OCI-LY1 (cell line): ENCODE measurements at regions not wholly inside any gene's neighbourhood (a gene's known extent, or its start where the extent isn't known, plus 50 kb on each side); places are given as distances from the start of the nearest gene placed in this dataset.

Experiments used
- H2AFZ ChIP-seq: fragments of 200-600 bp; sonication (generic), shearing (Covaris generic); 2 replicates; pipeline ENCODE4 v1.6.0; 2014; ENCODE audit warnings: antibody characterized with exemption, mild to moderate bottlenecking, low read length
- H3F3A ChIP-seq: fragments of 200-600 bp; sonication (generic), shearing (Covaris generic); 2 replicates; pipeline ENCODE4 v1.6.0; 2014; ENCODE audit warnings: mild to moderate bottlenecking, antibody characterized with exemption, low read length, moderate library complexity; ENCODE audit not compliant: insufficient read depth
- H3K27ac ChIP-seq: fragments of 200-600 bp; sonication (generic); 2 replicates; pipeline ENCODE4 v1.5.1; 2014; ENCODE audit warnings: low read length, mixed run types, mild to moderate bottlenecking, low read depth; ENCODE audit not compliant: poor library complexity, severe bottlenecking
- H3K27me3 ChIP-seq: fragments of 200-600 bp; sonication (generic); 2 replicates; pipeline ENCODE4 v1.6.0; 2014; ENCODE audit warnings: antibody characterized with exemption, mild to moderate bottlenecking, low read length, moderate library complexity; ENCODE audit not compliant: insufficient read depth
- H3K36me3 ChIP-seq: fragments of 200-600 bp; sonication (generic); 2 replicates; pipeline ENCODE4 v1.6.1; 2014; ENCODE audit warnings: mild to moderate bottlenecking, antibody characterized with exemption, low read length, moderate library complexity, mixed read lengths; ENCODE audit not compliant: insufficient read depth
- H3K4me1 ChIP-seq: fragments of 200-600 bp; sonication (generic); 2 replicates; pipeline ENCODE4 v1.5.1; 2014; ENCODE audit warnings: mild to moderate bottlenecking, low read length, moderate library complexity; ENCODE audit not compliant: insufficient read depth, severe bottlenecking
- H3K4me2 ChIP-seq: fragments of 200-600 bp; sonication (generic), shearing (Covaris generic); 2 replicates; pipeline ENCODE4 v1.6.1; 2014; ENCODE audit warnings: low read length
- H3K4me3 ChIP-seq: fragments of 200-600 bp; sonication (generic); 2 replicates; pipeline ENCODE4 v1.5.1; 2014; ENCODE audit warnings: low read length, low read depth, mild to moderate bottlenecking, mixed read lengths; ENCODE audit not compliant: poor library complexity, severe bottlenecking
- H3K79me2 ChIP-seq: fragments of 200-600 bp; shearing (Covaris generic); 2 replicates; pipeline ENCODE4 v1.6.1; 2016; ENCODE audit warnings: mixed run types, low read length, mixed read lengths; ENCODE audit not compliant: insufficient read depth
- H3K9ac ChIP-seq: fragments of 200-600 bp; sonication (generic), shearing (Covaris generic); 2 replicates; pipeline ENCODE4 v1.6.1; 2014; ENCODE audit warnings: mild to moderate bottlenecking, low read length, mixed read lengths
- H3K9me2 ChIP-seq: fragments of 200-600 bp; sonication (generic), shearing (Covaris generic); 2 replicates; pipeline ENCODE4 v1.6.1; 2014; ENCODE audit warnings: low read depth, mild to moderate bottlenecking, low read length, mixed read lengths
- H3K9me3 ChIP-seq: fragments of 200-600 bp; shearing (Covaris generic); 2 replicates; pipeline ENCODE4 v1.6.1; 2014; ENCODE audit warnings: low read length, mixed read lengths
- H4K20me1 ChIP-seq: fragments of 200-600 bp; sonication (generic), shearing (Covaris generic); 2 replicates; pipeline ENCODE4 v1.6.0; 2016; ENCODE audit warnings: mild to moderate bottlenecking, low read length; ENCODE audit not compliant: insufficient read depth
- CTCF ChIP-seq: fragments of 200-600 bp; sonication (generic), shearing (Covaris generic); IDR thresholded peaks from 2 replicates; pipeline ENCODE4 v1.5.1; 2017; ENCODE audit warnings: mild to moderate bottlenecking, antibody characterized with exemption, low read length, moderate library complexity, mixed read lengths
- EZH2 ChIP-seq: fragments of 200-600 bp; sonication (generic), shearing (Covaris generic); IDR thresholded peaks from 2 replicates; pipeline ENCODE4 v1.8.0; 2017; ENCODE audit warnings: borderline replicate concordance, mixed run types, mild to moderate bottlenecking, antibody characterized with exemption, low read length, moderate library complexity, mixed read lengths

- Histone ChIP-seq H3K27me3 (no peaks in the 10 kb centered on the region), H3F3A (no peaks in the 10 kb centered on the region), H3K27ac (no peak overlapping the region), H3K4me2 (no peak overlapping the region), H3K9ac (no peak overlapping the region), H4K20me1 (no peaks in the 10 kb centered on the region), H2AFZ (no peak overlapping the region), H3K36me3 (no peaks in the 10 kb centered on the region), H3K9me3 (peaks cover 7% of the 10 kb centered on the region), H3K9me2 (no peaks in the 10 kb centered on the region), H3K79me2 (no peaks in the 10 kb centered on the region), H3K4me1 (peaks cover 4% of the 10 kb centered on the region), H3K4me3 (no peak overlapping the region)
- TF ChIP-seq CTCF (no peak), EZH2 (no peak)
Observed at GRCh38 chr21:14755086-14755485, 209.0 kb upstream of the SAMSN1 start.

GRCh38 chr21:14754682-14755081, 208.6 kb upstream of the SAMSN1 start:
- Histone ChIP-seq H3K27me3 (no peaks in the 10 kb centered on the region), H3K27ac (no peak overlapping the region)

GRCh38 chr21:14754259-14754604, 208.1 kb upstream of the SAMSN1 start:
- Histone ChIP-seq H3K9me2 (no peaks in the 10 kb centered on the region), H2AFZ (no peak overlapping the region), H3K9me3 (peaks cover 3% of the 10 kb centered on the region), H3K4me1 (peaks cover 4% of the 10 kb centered on the region), H3K27ac (no peak overlapping the region), H4K20me1 (no peaks in the 10 kb centered on the region), H3K27me3 (no peaks in the 10 kb centered on the region), H3K9ac (no peak overlapping the region), H3K79me2 (no peaks in the 10 kb centered on the region), H3F3A (no peaks in the 10 kb centered on the region), H3K4me3 (no peak overlapping the region), H3K36me3 (no peaks in the 10 kb centered on the region), H3K4me2 (no peak overlapping the region)
- TF ChIP-seq CTCF (no peak), EZH2 (no peak)

More at GRCh38 chr21:14754682-14755081, 208.6 kb upstream of the SAMSN1 start:
- Histone ChIP-seq H3K4me2 (no peak overlapping the region), H3K9me2 (no peaks in the 10 kb centered on the region), H3K36me3 (no peaks in the 10 kb centered on the region), H3K4me1 (peaks cover 4% of the 10 kb centered on the region), H3K79me2 (no peaks in the 10 kb centered on the region), H3F3A (no peaks in the 10 kb centered on the region), H3K9me3 (peaks cover 7% of the 10 kb centered on the region), H3K4me3 (no peak overlapping the region), H4K20me1 (no peaks in the 10 kb centered on the region), H2AFZ (no peak overlapping the region), H3K9ac (no peak overlapping the region)
- TF ChIP-seq CTCF (no peak), EZH2 (no peak)
